ENCODE measurements at regions not wholly inside any gene's neighbourhood (a gene's known extent, or its start where the extent isn't known, plus 50 kb on each side); places are given as distances from the start of the nearest gene placed in this dataset.

DNA sequence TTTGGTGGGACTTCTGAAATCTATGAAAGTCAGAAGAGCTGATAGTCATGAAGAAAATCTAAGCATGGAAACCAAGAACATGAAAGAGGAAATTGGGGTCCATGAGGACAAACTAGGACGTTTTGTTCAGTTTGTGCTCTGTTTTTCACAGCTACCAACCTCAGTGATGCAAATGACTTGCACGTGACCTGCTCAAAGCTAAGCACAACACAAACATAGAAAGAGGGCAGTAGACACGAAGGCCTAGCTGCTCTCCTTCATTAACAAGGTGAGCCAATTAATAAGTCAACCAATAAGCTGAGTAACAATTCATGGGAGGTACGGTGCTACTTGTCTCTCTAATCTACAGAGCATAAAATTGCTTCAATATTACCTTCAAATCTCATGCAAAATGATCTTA, 684.1 kb downstream of the TRAM1L1 start:
- no peak for DNase-seq

DNA sequence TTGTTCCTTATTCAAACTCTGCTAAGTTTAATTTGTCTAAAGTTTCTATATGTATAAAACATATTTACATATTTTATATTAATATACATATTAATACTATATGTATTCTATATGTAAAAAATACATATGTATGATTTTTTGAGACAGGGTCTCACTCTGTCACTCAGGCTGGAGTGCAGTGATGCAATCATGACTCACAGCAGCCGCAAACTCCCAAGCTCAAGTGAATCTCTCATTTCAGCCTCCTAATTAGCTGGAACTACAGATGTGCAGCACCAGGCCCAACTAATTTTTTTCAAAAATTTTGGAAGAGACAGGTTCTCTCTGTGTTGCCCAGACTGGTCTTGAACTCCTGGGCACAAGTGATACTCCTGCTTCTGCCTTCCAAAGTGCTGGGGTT, 684.9 kb downstream of the TRAM1L1 start:
- DNase-seq, result no peak

DNA sequence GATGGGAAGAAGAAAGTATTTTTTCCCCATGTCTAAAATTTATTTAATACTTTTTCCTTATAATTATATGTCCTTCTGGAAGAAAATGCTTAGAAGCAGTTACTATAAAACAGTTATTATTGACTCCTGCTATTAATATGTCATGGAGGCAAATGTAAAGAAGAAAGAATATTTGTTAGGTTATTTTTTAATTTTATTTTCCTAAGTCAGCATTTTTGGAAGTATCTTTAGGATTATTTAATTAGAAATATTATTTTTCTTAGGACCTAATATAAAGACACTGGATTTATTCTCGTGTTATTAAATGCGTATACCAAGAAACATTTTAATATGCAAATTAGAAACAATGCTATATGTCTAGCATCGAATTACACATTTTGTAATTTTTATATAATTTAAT, 687.7 kb downstream of the TRAM1L1 start:
- DNase-seq, result no peak

DNA sequence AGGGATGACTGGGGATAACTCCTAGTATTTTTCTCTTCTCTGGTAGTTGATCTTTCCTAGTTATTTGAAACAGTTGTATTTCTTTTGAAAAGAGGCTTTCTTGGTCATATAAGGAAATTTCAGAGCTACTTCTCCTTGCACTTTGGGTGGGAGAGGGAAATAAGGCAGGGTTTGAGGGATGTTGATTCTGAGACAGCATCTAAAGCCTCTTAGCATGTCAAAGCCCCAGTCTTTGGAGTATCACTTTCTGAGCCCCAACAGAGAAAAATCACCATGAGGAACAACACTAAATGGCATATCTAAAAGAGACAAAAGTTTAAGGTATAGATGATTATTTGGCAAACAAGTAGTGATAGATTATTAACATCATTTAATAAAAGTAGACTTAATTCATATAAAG, 688.1 kb downstream of the TRAM1L1 start:
- DNase-seq, result no peak

DNA sequence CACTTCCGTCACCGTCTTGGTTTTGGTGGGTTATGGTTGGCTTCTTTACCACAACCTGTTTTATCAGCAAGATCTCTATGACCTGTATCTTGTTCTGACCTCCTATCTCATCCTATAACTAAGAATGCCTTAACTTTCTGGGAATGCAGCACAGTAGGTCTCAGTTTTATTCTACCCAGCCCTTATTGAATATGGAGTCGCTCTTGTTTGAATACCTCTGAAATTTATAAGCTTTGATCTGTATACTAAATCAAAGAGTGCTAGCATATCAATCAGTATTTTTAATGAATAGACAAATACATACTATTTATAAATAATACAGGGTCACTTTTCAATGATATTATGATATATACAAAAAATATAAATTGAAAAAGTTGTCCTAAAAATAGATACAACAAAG, 690.0 kb downstream of the TRAM1L1 start:
- no peak for DNase-seq

DNA sequence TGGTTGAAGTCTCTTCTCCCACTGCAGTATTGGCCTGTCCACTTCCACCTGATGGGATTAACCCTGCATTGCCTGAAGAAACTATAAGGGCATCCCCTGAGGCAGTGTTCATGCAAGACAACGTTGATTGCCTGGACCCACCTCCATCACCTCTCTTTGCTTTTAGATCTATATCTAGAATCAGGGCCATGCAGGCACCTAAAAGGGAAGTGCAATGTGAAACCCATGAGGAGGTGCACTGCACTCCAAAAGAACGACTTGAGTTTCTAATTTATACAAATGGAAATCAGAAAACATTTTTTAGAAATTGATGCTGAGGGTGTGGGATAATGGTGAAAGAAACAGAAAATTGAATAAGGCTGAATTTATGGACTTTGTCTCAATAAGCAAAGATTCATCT, 694.4 kb downstream of the TRAM1L1 start:
- DNase-seq, result no peak

DNA sequence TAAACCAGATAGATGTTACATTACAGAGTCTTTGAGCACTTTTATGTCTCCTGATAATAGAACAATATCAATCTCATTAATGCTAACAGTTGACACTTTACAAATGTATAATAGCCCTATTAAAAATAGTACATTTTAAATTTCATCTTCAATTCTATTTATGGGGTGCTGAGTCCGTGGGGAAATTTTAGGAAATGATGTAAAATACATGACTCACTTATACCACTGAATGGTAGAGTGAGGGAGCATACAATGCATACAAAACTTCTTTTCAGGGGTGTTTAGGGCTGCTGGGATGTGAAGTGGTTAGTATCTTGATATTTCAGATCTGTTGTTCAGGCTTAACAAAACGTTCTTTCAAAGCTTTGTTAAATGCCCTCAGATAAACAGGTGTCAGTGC, 696.2 kb downstream of the TRAM1L1 start:
- DNase-seq, result no peak

DNA sequence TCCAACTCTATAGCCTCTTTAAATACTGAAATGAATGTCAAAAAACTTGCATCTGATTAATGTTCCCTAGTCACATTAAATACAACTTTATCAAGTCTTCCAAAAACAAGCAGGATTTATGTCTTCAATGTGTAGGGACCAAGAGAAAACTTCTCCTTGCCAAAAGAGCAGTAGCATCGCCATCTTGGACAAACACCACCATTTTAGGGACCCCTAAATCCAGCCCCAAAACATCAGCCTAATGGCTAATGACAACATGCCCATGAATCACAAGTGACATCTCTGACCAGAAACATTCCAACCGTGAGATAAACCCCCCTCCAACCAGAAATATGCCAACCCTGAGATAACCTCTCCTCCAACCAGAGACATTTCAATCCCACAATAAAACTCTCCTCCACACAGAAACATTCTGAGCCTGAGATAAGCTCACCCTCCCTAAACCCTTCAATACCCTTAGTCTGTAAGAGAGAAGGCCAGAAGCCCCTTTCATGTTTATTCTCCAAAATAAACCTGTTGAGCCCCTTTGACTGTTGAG, 697.4 kb downstream of the TRAM1L1 start:
- no peak for DNase-seq

DNA sequence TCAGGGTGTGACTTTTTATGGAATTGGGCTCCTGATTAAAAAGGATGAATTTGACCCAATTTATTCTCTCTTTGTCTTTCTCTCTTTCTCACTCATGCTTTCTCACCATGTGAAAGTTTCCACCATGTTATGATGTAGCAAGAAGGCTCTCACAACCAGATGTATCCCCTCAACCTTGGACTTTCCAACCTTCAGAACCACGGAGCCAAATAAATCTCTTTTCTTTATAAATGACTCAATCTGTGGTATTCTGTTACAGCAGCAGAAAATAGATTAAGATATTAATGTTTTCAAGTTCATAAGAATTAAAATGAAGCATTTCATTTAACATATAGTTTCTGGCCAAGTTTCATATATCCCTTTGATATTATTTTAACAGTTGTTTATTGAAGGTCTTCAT, 698.5 kb downstream of the TRAM1L1 start:
- no peak for DNase-seq

DNA sequence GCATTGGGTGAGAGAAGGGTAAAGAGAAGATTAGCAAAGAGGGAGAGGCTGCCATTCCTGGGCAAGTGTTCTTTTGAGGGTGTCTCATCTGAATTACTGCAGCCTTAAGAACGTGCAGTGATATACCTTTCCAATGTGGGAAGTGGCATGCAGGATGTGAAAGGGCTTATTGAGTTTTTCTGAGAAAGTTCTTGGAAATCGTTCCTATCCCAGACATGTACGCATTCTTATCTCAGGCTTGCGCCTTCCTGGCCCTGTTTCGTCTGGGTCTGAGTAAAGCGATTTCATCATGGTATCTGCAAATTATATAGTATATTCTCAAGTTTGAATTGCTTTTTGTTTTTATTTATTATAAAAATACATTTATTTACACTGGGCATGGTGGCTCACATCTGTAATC, 699.8 kb downstream of the TRAM1L1 start:
- no peak for DNase-seq

DNA sequence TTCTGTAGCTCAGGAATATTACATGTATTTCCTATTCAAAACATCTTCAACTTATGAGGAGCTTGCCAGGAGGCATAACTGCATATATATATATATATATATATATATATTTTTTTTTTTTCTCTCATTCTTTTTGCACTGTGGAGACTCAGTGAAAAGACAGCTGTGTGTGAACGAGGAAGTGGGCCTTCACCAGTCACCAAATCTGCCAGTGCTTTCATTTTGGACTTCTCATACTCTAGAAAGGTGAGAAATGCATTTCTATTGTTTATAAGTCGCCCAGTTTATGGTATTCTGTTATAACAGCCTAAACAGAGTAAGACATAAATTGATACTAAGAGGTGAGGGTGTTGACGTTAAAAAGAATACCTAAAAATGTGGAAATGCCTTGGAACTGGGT, 710.6 kb downstream of the TRAM1L1 start:
- no peak for DNase-seq

DNA sequence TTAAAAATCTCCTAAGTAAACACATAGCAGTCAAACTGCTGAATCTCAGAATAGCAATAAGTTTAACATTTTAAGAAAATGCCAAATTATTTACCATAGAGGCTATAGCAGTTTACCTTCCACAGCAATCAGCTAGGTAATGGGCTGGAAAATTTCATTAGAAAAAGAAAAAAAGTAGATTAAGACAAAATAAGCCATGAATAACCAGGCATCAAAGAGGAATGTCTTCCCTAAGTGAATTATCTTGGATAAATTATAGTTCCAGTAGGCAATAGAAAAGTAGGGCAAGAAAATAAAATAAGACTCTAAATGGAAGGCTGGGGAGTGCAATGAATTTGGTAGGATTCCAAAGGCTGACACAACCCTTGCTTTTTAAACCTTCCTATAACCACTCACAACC, 722.8 kb downstream of the TRAM1L1 start:
- peak in 1 of 14 donors; percentile 7 for DNase-seq

DNA sequence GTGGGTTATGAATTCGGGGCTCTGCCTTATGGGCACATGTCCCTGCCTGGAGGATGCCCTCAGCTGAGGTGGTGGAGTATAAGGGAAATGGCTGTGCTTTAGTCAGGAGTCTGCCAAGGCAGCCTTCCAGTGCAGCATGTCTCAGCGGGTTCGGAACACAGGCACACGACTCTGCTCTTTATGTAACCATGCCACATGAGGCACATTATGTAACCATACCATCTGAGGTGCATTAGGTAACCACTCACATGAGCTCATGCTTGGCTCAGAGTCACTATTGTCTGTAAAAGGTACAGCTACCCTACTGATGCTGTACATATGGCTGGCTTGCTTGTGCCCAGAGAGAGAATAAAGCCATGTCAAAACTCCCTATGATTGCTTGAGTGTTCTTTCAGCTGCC, 723.6 kb downstream of the TRAM1L1 start:
- DNase-seq, result peak in 1 of 14 donors; percentile 86

DNA sequence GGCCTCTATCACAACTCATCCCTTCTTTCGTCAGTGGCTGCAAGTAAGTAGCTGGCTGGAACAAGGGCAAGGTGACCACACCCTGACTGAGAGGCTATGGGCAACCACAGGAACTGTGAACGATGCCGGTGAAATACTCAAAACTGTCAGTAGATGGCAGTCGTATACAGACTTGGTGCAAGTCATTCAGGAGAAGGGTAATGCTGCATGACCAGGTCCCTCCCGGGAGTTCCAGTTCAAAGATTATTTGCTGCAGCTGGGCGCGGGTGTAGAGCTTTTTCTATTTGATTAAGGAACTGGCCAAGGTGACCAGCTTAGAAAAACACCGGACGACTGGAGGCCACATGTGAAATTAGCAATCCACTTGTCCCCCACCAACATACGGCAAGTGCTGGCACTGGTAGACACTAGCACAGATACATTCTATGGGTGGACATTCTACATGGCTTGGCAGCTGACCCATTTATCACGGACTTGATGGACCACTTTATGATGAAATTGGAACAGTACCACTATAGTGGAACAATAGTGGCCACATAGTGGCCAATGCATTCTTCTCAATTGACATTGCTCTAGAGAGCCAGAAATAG, 726.6 kb downstream of the TRAM1L1 start:
- peak in 1 of 14 donors; percentile 1 for DNase-seq

DNA sequence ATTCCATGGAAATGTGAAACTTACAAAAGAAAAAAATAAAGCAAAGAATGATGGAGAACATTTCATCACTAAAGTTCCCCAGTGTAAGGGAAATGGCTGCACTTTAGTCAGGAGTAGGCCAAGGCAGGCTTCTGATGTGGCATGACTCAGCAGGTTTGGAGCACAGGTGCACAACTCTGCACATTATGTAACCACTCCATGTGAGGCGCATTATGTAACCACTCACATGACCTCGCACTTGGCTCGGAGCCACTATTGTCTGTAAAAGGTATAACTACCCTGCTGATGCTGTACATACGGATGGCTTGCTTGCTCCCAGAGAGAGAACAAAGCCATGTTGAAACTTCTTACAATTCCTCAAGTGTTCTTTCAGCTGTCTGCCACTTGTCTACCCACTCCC, 727.6 kb downstream of the TRAM1L1 start:
- no peak for DNase-seq

DNA sequence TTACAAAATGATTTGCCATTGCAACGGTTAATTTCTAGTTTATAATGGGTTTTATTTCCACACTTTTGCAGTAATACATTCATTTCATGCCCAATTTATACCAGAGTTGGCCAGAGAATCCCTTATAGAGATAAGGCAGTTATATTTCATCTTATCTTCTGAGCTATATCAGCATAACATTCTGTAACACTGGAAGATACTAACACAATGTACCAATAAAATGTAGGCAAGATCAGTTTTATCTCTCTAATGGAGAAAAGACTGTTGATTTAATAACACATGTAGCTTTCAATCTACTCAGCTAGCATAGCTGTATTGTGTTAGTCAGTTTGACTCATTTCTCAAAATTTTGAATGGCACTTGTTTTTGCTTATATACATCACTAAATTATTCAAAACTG, 738.6 kb downstream of the TRAM1L1 start:
- no peak for DNase-seq

DNA sequence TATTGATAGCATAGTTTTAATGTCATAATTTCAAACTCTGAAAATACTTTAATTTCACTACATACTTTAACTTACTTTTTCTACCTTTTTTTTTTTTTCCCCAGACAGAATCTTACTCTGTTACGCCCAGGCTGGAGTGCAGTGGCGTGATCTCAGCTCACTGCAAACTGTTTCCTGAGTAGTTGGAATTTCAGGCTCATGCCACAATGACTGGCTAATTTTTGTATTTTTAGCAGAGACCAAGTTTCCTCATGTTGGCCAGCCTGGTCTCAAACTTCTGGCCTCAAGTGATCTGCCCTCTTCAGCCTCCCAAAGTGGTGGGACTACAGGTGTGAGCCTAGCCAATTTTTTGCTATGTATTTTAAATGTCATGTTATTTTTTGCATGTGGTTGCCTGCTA, 741.6 kb downstream of the TRAM1L1 start:
- DNase-seq, result no peak

DNA sequence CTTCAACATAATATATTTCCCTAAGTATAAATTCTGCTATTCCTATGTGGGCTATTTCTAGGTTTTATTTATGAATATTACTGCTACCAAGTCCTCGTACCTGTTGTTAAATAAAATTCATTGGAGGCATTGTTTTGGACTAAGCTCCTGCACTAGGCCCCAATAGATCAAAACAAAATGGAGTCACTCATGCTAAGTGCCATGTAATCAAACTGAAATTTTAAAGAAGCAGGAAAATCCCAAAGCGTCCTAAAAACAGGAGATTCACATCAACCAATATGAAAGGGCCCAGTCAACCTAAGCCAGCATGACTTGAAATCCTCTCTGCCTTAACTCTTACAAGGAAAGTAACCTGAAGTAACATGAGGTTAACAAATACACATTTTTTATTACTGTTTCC, 743.2 kb downstream of the TRAM1L1 start:
- DNase-seq, result no peak

DNA sequence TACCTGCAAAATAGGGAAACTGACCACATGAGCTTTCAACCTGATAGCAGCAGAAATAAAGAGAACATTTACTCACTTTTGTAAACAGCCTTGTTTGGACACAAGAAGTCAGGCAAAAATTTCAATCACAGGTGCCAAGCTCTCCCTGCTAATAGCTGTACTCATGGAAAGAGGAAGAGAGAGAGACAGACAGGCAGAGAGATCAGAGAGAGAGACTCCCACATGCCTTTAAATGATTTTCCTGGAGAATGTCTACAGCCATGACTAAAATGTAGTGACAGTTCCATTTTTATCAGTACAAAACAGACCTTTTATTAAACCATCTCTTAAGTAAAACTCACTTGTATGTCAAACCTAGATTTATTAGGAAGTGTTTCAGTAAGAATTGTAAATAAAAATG, 752.9 kb downstream of the TRAM1L1 start:
- DNase-seq, result no peak

DNA sequence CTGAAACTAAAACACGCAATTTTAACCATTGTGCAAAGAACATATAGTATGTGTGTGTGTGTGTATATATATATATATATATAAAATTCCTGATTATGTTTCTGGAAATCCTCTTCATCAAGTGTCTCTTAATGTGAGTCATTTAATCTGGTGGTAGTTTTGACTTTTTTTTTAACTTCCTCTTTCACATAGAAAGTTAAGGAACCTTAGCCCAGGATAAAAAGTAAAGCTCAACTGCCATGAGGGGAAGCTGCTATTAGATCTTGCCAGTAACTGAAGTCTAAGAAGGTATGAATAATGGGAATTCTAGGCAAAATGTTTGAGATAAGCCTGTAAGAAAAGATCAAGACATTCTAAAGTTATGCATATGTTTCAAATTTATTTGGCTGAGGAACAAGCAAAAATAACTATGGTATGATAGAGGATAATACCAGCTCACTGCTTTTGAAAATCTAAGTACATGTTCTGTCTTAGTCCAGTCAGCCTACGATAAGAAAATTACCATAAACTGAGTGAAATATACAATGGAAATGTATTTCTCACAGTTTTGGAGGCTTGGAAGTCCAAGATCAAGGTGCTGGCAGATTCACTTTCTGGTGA, 757.0 kb downstream of the TRAM1L1 start:
- DNase-seq, result no peak

DNA sequence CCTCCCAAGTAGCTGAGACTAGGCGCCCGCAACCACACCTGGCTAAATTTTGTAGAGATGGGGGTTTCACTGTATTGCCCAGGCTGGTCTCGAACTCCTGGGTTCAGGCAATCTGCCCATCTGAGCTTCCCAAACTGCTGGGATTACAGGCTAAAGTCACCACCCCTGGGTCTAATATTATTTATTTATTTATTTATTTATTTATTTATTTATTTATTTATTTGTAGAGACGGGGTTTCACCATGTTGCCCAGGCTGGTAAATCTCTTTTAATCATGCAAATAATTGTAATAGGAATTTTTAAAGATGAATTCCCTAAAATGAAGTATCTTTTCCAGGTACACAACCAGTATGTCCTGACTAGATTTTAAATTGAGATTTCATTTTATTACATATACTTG, 761.8 kb downstream of the TRAM1L1 start:
- no peak for DNase-seq

DNA sequence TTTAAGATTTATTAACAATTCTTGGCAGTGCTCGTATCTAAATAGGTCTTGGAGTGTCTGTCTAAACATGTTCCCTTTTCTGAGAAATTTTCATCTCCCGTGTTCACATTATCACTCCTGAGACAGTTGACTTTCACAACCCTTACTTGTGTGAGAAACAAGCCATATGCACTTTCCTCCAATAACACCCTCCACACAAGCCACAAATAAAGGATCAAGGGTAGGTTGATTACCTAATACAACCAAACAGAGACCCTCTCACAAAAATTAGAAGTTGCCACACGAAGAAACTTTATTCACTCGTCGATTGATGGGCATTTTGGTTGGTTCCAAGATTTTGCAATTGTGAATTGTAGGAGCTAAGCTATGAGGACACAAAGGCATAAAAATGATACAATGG, 763.9 kb downstream of the TRAM1L1 start:
- no peak for DNase-seq

DNA sequence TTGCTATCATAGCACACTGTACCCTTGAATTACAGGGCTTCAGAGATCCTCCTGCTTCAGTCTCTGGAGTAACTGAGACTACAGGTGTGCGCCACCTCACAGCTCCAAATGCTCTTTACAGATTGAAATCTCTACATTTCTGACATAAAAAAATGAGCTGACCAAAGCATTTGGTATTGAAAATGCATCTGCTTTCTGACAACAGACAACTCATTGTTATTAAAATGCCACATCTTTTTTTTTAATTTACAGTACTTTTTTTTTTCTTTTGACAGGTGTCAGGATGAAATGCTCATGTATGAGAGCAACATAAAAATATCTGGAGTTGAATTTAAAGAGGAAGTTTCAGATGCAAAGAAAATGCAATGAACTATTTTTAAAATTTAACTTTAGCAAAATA, 764.5 kb downstream of the TRAM1L1 start:
- DNase-seq, result no peak

DNA sequence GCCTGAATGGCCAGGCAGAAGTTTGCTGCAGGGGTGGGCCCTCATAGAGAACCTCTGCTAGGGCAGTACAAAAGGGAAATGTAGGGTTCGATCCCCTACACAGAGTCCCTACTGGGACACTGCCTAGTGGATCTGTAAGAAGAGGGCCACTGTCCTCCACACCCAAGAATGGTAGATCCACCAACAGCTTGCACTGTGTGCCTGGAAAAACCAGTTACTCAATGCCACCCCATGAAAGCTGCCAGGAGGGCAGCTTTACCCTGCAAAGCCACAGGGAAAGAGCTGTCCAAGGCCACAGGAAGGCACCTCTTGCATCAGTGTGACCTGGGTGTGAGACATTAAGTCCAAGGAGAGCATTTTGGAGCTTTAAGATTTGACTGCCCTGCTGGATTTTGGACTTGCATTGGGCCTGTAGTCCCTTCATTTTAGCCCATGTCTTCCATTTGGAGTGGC, 781.6 kb downstream of the TRAM1L1 start:
- no peak for DNase-seq

All from C1 segment of cervical spinal cord (tissue), 14 donors.